Upper lobe of left lung (tissue), 6 donors: ENCODE measurements at regions not wholly inside any gene's neighbourhood (a gene's known extent, or its start where the extent isn't known, plus 50 kb on each side); places are given as distances from the start of the nearest gene placed in this dataset.
A peak's percentile ranks its signal among the peaks of the same experiment; 100 is the strongest.

Experiments used
- ATAC-seq, 2 donors: fragments of 200-7000 bp; cut with Tn5 transposase; one replicate each; pipeline ENCODE4 v1.9.1; 2022; ENCODE audit warnings: mild to moderate bottlenecking in 2 of 2, moderate library complexity in 2 of 2; ENCODE audit not compliant: low FRiP score in 2 of 2
- DNase-seq, 2 donors: peaks; one replicate each; pipeline ENCODE4 v3.0.0-alpha.2; 2019 to 2020
- H3K27ac ChIP-seq, 4 donors: fragments of 200-600 bp; sonication (generic); one replicate each; pipeline ENCODE4 v1.5.1; 2016 to 2019
- H3K27me3 ChIP-seq, 4 donors: fragments of 200-600 bp; sonication (generic); one replicate each; pipeline ENCODE4 v1.5.1; 2017 to 2019
- H3K36me3 ChIP-seq, 4 donors: fragments of 200-600 bp; sonication (generic); one replicate each; pipeline ENCODE4 v1.5.1; 2016 to 2019
- H3K4me1 ChIP-seq, 4 donors: fragments of 200-600 bp; sonication (generic); one replicate each; pipeline ENCODE4 v1.5.1; 2018 to 2019
- H3K4me3 ChIP-seq, 4 donors: fragments of 200-600 bp; sonication (generic); one replicate each; pipeline ENCODE4 v1.5.1; 2017 to 2019; ENCODE audit warnings: mild to moderate bottlenecking in 2 of 4, moderate library complexity in 1 of 4
- H3K9me3 ChIP-seq, 4 donors: fragments of 200-600 bp; sonication (generic); one replicate each; pipeline ENCODE4 v1.5.1; 2018 to 2019
- CTCF ChIP-seq, 6 experiments: fragments of 450-650 bp in 4 of 6; fragments of 200-600 bp in 2 of 6; sonication (generic) in 2 of 6; IDR thresholded peaks; one replicate each; pipeline ENCODE4 v1.5.1; 2016 to 2019; ENCODE audit warnings: antibody characterized with exemption in 6 of 6
- EP300 ChIP-seq, 4 donors: sonication (generic); formaldehyde crosslinking; IDR thresholded peaks; one replicate each; pipeline ENCODE4 v1.5.1; 2017; ENCODE audit warnings: antibody characterized with exemption in 4 of 4, control low read depth in 2 of 4
- POLR2A ChIP-seq, 4 donors: fragments of 450-650 bp; IDR thresholded peaks; one replicate each; pipeline ENCODE4 v1.5.1; 2016 to 2017; ENCODE audit warnings: antibody characterized with exemption in 4 of 4, mild to moderate bottlenecking in 2 of 4
- POLR2AphosphoS5 ChIP-seq, 2 donors: sonication (generic); formaldehyde crosslinking; IDR thresholded peaks; one replicate each; pipeline ENCODE4 v1.5.1; 2017; ENCODE audit warnings: antibody characterized with exemption in 2 of 2
- WGBS, 2 donors: methylation state at CpG; one replicate each; pipeline ENCODE4 v1.1.5; 2017 to 2018; 5-methylcytosine and 5-hydroxymethylcytosine counted together
- donor health status: DM: no; HTN: no; CAD: no; lungs with moderate emphysema.
- donor health status: DM: no; HTN: yes; CAD: no; lungs with severe emphysema.

- Histone ChIP-seq H3K9me3 (no peaks in the 10 kb centered on the region), H3K4me3 (no peak overlapping the region), H3K27ac (no peak overlapping the region), H3K27me3 (no peaks in the 10 kb centered on the region), H3K36me3 (no peaks in the 10 kb centered on the region), H3K4me1 (peaks cover 0 to 5% (median 0%) of the 10 kb centered on the region in 4 donors)
- DNase-seq (no peak), ATAC-seq (no peak)
- 80 to 85% methylated on average over 4 of the region's 4 CpGs for WGBS, 2 donors
- no peak for TF ChIP-seq EP300 (IDR thresholded peaks at IDR 0.05)
- no peak for TF ChIP-seq POLR2A (IDR thresholded peaks at IDR 0.05)
- TF ChIP-seq POLR2AphosphoS5 (IDR thresholded peaks at IDR 0.05), result no peak
- TF ChIP-seq CTCF (IDR thresholded peaks at IDR 0.05), result no peak
Measured at GRCh38 chr6:134415656-134416055, 97.7 kb upstream of the SGK1 start.

GRCh38 chr6:134415194-134415593 is 97.3 kb upstream of the SGK1 start:
- TF ChIP-seq POLR2A (IDR thresholded peaks at IDR 0.05), result no peak
- no peak for TF ChIP-seq POLR2AphosphoS5 (IDR thresholded peaks at IDR 0.05)
- TF ChIP-seq CTCF (IDR thresholded peaks at IDR 0.05), result no peak
- no peak for TF ChIP-seq EP300 (IDR thresholded peaks at IDR 0.05)
- Histone ChIP-seq H3K36me3 (no peaks in the 10 kb centered on the region), H3K4me1 (peaks cover 0 to under 1% (median 0%) of the 10 kb centered on the region in 4 donors), H3K27ac (no peak overlapping the region), H3K4me3 (no peak overlapping the region), H3K27me3 (no peaks in the 10 kb centered on the region), H3K9me3 (no peaks in the 10 kb centered on the region)
- DNase-seq (no peak), ATAC-seq (no peak)
- 67 to 69% methylated on average over 4 of the region's 4 CpGs for WGBS, 2 donors

- Histone ChIP-seq H3K4me1 (no peaks in the 10 kb centered on the region), H3K4me3 (no peak overlapping the region), H3K36me3 (no peaks in the 10 kb centered on the region), H3K27me3 (no peaks in the 10 kb centered on the region), H3K9me3 (no peaks in the 10 kb centered on the region), H3K27ac (peak overlapping the region in 1 of 4 donors; percentile 49)
- WGBS, 2 donors, result 68 to 88% methylated on average over 7 of the region's 7 CpGs
- TF ChIP-seq EP300 (IDR thresholded peaks at IDR 0.05), result no peak
- DNase-seq (no peak), ATAC-seq (no peak)
Measured at GRCh38 chr6:134414793-134415192, 96.9 kb upstream of the SGK1 start.

DNA sequence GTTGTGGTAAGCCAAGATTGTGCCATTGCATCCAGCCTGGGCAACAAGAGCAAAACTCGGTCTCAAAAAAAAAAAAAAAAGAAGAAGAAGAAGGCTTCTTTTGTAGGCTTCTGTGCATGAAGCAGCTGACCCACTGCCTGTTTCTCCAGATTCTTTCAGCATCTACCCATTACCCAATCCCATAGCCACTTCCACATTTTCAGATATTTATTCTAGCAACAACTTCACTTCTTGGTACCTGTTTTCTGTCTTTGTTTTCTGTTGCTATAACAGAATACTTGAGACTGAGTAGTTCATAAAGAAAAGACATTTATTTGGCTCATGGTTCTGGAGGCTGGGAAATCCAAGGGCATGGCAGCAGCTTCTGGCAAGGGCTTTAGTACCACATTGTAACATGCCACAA is 95.3 kb upstream of the SGK1 start:
- Histone ChIP-seq H3K27me3 (no peaks in the 10 kb centered on the region), H3K4me1 (no peaks in the 10 kb centered on the region), H3K9me3 (no peaks in the 10 kb centered on the region), H3K27ac (peak overlapping the region; percentile 49 to 55 (median 52)), H3K4me3 (no peak overlapping the region), H3K36me3 (no peaks in the 10 kb centered on the region)
- ATAC-seq (peak in 1 of 2 donors; percentile 77), DNase-seq (peak in 1 of 2 donors; percentile 44)
- TF ChIP-seq CTCF (IDR thresholded peaks at IDR 0.05) (no peak), POLR2AphosphoS5 (IDR thresholded peaks at IDR 0.05) (peak in 1 of 2 donors; percentile 43)
- 73 to 87% methylated on average over 1 of the region's 1 CpG for WGBS, 2 donors

DNA sequence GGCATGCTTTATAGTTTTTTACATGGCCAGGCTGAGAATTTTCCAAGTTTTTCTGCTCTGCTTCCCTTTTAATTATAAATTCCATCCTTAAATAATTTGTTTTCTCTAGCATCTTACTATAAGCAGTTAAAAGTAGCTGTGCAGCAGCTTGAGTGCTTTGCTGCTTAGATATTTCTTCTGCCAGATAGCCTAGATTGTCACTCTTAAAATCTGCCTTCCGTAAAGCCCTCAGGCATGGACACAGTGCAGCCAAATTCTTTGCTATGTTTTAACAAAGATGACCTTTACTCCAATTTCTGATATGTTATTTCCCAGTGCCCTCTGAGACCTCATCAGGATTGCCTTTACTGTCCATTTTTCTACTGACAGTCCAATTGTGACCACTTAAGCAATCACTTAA is 92.6 kb upstream of the SGK1 start:
- Histone ChIP-seq H3K4me1 (no peaks in the 10 kb centered on the region), H3K27me3 (no peaks in the 10 kb centered on the region), H3K27ac (no peak overlapping the region), H3K36me3 (no peaks in the 10 kb centered on the region), H3K4me3 (no peak overlapping the region), H3K9me3 (no peaks in the 10 kb centered on the region)
- DNase-seq (no peak), ATAC-seq (no peak)
- TF ChIP-seq POLR2A (IDR thresholded peaks at IDR 0.05) (no peak), CTCF (IDR thresholded peaks at IDR 0.05) (no peak), EP300 (IDR thresholded peaks at IDR 0.05) (no peak), POLR2AphosphoS5 (IDR thresholded peaks at IDR 0.05) (no peak)
- WGBS, 2 donors, result 48 to 73% methylated on average over 1 of the region's 1 CpG
